K562 (cell line): ENCODE measurements at regions not wholly inside any gene's neighbourhood (a gene's known extent, or its start where the extent isn't known, plus 50 kb on each side); places are given as distances from the start of the nearest gene placed in this dataset.
A peak's percentile ranks its signal among the peaks of the same experiment; 100 is the strongest.

Experiments
- CC2D1A ChIP-seq: fragments of 450-650 bp; IDR thresholded peaks from 2 replicates; pipeline ENCODE4 v1.6.1; 2017; ENCODE audit warnings: mild to moderate bottlenecking
- HDAC1 ChIP-seq, 2 experiments: fragments of 450-650 bp; IDR thresholded peaks; 2 replicates each; pipeline ENCODE4 v1.6.1; 2016 to 2017; ENCODE audit warnings: inconsistent platforms in 1 of 2, mild to moderate bottlenecking in 1 of 2, moderate library complexity in 1 of 2
- TF ChIP-seq, protein P1 (sequence below): fragments of 450-650 bp; IDR thresholded peaks from 2 replicates; pipeline ENCODE4 v1.6.1; 2016; ENCODE audit warnings: mild to moderate bottlenecking, moderate library complexity

GRCh38 chr11:69950621-69951020 is 127.5 kb upstream of the ANO1 start (continued):
- TF ChIP-seq, protein P1, sequence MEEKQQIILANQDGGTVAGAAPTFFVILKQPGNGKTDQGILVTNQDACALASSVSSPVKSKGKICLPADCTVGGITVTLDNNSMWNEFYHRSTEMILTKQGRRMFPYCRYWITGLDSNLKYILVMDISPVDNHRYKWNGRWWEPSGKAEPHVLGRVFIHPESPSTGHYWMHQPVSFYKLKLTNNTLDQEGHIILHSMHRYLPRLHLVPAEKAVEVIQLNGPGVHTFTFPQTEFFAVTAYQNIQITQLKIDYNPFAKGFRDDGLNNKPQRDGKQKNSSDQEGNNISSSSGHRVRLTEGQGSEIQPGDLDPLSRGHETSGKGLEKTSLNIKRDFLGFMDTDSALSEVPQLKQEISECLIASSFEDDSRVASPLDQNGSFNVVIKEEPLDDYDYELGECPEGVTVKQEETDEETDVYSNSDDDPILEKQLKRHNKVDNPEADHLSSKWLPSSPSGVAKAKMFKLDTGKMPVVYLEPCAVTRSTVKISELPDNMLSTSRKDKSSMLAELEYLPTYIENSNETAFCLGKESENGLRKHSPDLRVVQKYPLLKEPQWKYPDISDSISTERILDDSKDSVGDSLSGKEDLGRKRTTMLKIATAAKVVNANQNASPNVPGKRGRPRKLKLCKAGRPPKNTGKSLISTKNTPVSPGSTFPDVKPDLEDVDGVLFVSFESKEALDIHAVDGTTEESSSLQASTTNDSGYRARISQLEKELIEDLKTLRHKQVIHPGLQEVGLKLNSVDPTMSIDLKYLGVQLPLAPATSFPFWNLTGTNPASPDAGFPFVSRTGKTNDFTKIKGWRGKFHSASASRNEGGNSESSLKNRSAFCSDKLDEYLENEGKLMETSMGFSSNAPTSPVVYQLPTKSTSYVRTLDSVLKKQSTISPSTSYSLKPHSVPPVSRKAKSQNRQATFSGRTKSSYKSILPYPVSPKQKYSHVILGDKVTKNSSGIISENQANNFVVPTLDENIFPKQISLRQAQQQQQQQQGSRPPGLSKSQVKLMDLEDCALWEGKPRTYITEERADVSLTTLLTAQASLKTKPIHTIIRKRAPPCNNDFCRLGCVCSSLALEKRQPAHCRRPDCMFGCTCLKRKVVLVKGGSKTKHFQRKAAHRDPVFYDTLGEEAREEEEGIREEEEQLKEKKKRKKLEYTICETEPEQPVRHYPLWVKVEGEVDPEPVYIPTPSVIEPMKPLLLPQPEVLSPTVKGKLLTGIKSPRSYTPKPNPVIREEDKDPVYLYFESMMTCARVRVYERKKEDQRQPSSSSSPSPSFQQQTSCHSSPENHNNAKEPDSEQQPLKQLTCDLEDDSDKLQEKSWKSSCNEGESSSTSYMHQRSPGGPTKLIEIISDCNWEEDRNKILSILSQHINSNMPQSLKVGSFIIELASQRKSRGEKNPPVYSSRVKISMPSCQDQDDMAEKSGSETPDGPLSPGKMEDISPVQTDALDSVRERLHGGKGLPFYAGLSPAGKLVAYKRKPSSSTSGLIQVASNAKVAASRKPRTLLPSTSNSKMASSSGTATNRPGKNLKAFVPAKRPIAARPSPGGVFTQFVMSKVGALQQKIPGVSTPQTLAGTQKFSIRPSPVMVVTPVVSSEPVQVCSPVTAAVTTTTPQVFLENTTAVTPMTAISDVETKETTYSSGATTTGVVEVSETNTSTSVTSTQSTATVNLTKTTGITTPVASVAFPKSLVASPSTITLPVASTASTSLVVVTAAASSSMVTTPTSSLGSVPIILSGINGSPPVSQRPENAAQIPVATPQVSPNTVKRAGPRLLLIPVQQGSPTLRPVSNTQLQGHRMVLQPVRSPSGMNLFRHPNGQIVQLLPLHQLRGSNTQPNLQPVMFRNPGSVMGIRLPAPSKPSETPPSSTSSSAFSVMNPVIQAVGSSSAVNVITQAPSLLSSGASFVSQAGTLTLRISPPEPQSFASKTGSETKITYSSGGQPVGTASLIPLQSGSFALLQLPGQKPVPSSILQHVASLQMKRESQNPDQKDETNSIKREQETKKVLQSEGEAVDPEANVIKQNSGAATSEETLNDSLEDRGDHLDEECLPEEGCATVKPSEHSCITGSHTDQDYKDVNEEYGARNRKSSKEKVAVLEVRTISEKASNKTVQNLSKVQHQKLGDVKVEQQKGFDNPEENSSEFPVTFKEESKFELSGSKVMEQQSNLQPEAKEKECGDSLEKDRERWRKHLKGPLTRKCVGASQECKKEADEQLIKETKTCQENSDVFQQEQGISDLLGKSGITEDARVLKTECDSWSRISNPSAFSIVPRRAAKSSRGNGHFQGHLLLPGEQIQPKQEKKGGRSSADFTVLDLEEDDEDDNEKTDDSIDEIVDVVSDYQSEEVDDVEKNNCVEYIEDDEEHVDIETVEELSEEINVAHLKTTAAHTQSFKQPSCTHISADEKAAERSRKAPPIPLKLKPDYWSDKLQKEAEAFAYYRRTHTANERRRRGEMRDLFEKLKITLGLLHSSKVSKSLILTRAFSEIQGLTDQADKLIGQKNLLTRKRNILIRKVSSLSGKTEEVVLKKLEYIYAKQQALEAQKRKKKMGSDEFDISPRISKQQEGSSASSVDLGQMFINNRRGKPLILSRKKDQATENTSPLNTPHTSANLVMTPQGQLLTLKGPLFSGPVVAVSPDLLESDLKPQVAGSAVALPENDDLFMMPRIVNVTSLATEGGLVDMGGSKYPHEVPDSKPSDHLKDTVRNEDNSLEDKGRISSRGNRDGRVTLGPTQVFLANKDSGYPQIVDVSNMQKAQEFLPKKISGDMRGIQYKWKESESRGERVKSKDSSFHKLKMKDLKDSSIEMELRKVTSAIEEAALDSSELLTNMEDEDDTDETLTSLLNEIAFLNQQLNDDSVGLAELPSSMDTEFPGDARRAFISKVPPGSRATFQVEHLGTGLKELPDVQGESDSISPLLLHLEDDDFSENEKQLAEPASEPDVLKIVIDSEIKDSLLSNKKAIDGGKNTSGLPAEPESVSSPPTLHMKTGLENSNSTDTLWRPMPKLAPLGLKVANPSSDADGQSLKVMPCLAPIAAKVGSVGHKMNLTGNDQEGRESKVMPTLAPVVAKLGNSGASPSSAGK: no peak
- TF ChIP-seq HDAC1 (IDR thresholded peaks at IDR 0.05): 0 out of 4 replicates have a peak, but pooled peaks have one; percentile 28 to 58
- peak; percentile 3; the same call in 1 of the 2 replicates for TF ChIP-seq CC2D1A
